Ovary (tissue), 3 donors: ENCODE measurements at regions not wholly inside any gene's neighbourhood (a gene's known extent, or its start where the extent isn't known, plus 50 kb on each side); places are given as distances from the start of the nearest gene placed in this dataset.

Experiments used
- EP300 ChIP-seq: sonication (generic); formaldehyde crosslinking; IDR thresholded peaks from one replicate; pipeline ENCODE4 v1.6.1; 2017; ENCODE audit warnings: antibody characterized with exemption
- TF ChIP-seq, protein P1 (sequence below), 3 donors: fragments of 450-650 bp in 2 of 3; fragments of 200-600 bp in 1 of 3; IDR thresholded peaks; one replicate each; pipeline versions ENCODE4 v1.5.1 to v1.8.0; 2016 to 2022; ENCODE audit warnings: antibody characterized with exemption in 3 of 3, mild to moderate bottlenecking in 1 of 3
- donor health status: DM: no; HTN: no; CAD: no.

DNA sequence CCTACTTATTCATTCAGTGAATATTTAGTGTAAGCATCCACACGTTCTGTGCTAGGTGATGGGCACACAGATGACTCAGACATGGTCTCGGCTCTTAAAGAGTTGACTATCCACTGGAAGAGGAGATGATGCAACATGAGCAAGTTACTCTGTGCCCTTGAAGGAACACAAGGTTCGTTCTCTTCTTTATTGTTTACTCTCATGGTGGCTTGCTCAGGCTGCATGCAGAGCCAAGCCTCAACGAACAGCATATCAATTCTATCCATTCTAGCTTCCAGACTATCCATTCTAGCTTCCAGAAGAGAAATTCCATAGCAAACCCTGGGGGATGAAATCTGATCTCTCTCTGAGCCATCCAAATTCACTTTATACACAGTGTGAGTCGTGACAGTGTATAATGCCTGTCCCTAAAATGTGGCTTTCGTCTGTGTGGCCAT is 68.1 kb upstream of the CTAGE1 start:
- TF ChIP-seq, protein P1, sequence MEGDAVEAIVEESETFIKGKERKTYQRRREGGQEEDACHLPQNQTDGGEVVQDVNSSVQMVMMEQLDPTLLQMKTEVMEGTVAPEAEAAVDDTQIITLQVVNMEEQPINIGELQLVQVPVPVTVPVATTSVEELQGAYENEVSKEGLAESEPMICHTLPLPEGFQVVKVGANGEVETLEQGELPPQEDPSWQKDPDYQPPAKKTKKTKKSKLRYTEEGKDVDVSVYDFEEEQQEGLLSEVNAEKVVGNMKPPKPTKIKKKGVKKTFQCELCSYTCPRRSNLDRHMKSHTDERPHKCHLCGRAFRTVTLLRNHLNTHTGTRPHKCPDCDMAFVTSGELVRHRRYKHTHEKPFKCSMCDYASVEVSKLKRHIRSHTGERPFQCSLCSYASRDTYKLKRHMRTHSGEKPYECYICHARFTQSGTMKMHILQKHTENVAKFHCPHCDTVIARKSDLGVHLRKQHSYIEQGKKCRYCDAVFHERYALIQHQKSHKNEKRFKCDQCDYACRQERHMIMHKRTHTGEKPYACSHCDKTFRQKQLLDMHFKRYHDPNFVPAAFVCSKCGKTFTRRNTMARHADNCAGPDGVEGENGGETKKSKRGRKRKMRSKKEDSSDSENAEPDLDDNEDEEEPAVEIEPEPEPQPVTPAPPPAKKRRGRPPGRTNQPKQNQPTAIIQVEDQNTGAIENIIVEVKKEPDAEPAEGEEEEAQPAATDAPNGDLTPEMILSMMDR (IDR thresholded peaks at IDR 0.05): no peak
- TF ChIP-seq EP300: no peak
